Brain pericyte (primary cell): ENCODE measurements at regions not wholly inside any gene's neighbourhood (a gene's known extent, or its start where the extent isn't known, plus 50 kb on each side); places are given as distances from the start of the nearest gene placed in this dataset.
"Not testable (repeated sequence)": the region's sequence is repeated elsewhere in the genome, so short reads cannot be mapped to it uniquely, and the experiment has no call there.

Experiments used
- DNase-seq: peaks from one replicate; pipeline ENCODE4 v3.0.0-alpha.2; 2012; ENCODE audit warnings: low read depth, low spot score

DNA sequence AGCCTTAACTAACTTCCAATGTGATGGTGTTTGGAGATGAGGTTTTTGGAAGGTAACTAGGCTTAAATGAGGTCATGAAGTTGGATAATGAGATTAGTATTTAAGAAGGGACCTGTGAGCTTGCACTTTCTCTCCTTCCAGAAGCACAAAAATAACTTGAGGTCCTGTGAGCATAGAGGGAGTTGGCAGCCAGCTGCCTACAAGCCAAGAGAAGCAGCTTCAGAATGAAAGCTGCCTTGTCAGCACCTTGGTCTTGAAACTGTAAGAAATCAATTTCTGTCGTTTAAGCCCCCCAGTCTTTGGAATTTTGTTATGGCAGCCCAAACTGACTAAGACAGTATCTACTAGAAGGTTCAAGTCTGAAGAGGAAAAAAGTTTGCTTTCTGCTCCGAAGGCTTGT is 280.2 kb upstream of the GALNTL6 start:
- no peak for DNase-seq

DNA sequence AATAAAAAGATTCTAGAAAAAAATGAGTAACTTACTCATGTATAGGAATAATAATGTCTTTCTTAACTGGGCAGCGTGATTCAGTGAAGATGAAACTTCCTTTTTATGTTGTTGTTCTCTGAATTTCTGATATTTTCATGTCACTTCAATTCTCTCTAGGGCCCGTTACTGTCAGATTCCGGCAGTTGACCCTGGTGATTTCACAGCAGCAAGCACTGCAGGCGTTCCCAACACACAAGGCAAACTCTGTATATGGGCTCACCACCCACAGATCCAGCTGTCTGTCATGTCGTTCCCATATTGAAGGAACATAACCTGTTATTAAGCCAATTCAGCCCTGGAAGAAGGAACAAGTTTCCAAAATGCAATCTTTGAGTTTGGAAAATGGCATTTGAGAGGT is 288.3 kb upstream of the GALNTL6 start:
- DNase-seq: peak; percentile 8

DNA sequence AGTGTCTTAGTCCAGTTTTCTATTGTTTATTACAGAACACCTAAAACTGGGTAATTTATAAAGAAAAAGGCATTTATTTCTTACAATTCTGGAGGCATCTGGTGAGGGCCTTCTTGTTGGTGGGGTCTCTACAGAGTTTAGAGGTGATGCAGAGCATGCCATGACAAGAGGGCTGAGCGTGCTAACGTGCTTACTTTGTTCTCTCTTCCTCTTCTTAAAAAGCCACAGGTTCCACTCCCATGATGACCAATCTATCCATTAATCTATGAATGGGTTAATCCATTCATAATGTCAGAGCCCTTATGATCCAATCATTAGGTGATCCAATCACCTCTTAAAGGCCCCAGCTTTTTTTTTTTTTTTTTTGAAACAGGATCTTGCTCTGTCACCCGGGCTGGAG is 291.5 kb upstream of the GALNTL6 start:
- no peak for DNase-seq

DNA sequence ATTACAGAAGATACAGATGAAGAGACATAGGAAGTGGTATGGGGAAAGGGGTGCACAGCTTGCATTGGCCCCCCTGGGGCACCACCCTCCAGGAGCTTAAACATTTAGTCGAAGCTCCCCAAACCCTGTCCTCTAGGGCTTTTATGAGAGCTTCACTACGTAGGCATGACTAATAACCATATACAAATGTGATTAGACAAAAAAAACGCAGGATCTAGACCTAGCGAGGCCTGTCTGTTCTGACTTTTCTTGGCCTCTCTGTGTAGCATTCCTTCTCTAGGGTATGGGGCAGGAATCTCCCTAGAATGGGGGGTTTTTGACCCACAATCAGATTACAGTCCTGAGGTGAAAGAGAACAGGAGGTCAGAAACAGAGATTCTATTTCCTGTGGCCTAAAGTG is 293.7 kb upstream of the GALNTL6 start:
- no peak for DNase-seq

DNA sequence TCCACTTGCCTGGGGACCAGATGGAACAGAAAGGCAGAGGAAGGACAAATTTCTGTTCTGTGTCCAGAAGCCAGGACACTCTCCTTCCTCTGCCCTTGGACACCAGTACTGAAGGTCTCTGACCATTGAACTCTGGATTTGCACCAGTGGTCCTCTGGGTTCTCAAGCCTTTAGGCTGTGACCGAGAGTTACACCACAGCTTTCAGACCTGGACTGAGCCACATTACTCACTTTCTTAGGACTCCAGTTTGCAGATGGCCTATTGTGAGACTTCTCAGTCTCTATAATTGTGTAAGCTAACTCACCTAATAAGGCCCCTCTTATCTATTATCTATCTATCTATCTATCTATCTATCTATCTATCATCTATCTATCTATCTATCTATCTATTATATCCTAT is 295.3 kb upstream of the GALNTL6 start:
- DNase-seq: no peak

DNA sequence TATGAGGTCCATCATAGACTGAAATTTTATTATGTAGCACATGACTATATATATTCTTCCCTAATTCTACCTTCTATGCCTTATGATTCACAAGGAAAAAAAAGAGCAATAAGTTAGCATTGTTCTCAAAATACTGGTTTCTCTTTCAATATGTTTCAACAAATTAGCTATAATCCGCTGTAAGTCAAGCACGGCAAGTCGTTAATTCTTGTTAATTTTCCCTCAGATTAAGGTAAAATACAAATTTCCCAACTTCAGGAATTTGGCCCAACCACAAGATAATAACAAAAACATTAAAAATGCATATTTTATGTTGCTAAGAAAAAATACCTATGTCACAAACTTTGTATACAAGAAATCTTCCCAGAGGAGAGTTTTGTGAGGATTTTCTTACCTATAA is 296.5 kb upstream of the GALNTL6 start:
- no peak for DNase-seq

DNA sequence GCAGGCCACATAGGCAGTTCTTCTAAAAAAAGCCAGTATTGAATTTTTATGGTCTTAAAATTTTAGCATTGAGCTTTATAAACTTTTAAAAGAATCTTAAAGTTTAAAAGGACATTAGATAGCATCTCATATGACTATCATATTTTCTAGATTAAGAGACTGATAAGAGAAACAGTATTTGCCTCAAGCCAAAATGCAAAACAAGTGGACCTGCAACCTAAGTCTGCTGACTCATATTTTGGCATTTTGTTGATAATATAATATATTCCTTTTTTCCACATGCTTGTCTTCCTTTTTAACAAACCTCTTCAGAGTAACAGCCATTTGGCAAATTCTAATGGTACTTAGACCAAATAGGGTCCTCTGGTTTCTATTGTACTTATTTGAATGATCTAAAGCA is 328.5 kb upstream of the GALNTL6 start:
- DNase-seq: no peak

DNA sequence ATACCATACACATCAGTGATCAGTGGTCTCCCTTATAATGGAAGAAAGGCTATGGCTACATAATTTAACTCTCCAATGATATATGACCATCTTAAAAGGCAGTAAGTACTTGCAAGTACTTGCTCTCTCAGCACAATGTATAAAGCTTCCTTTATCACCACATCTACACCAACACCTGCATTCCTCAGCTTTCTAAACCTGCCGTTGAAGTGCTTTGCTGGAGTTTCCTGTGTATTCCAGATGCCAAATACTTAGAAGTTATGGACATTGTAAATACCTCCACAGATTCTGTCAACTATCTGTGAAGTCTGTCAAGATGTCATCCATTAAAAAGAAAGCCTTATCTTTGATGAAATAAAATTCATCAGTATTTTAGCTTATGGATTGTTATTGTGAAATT is 335.0 kb upstream of the GALNTL6 start:
- no peak for DNase-seq

DNA sequence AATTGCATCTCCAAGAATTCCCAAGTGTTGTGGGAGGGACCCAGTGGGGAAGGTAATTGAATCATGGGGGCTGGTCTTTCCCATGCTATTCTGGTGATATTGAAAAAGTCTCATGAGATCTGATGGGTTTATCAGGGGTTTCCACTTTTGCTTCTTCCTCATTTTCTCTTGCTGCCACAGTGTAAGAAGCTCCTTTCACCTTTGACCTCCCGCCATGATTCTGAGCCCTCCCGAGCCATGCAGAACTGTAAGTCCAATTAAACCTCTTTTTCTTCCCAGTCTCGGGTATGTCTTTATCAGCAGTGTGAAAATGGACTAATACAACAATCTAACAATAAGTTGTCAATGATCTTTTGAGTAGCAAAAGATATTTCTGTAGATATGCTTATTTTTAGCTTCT is 338.1 kb upstream of the GALNTL6 start:
- not testable (repeated sequence) for DNase-seq

DNA sequence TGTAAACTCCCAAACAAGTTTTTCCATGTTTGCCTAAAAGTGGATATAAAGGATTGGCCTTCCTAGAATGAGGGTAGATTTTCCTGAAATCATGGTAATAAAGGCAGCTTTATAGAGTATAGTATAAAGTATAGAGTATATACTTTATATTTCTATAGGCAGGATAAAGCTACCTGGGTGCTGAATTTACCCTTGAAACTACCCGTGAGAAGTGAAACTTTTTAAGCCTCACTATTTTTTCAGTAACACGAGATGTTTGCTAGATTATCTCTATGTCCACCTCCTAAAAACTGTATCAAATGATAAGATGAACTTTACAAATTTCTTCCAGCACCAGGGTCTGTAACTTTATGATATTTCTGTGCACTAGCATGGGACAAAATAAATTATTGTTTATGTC is 340.0 kb upstream of the GALNTL6 start:
- DNase-seq: no peak

DNA sequence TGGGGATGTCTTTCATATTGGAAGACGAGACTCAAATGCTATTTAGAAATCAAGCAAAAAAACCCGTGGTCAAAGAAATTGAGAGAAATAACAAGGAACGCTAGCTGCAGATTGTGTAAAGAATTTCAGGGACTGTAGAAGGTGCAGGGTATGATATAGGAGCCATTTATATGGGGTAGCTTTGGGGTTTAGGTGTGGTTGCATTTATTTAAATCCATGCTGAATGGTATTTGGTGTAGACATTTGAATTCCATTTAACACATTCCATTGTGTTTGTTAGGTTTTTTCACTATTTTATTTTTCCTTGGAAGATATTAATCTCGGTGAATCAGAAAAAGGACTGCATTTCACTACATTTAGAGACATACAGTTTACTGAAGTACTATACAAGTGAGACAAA is 341.0 kb upstream of the GALNTL6 start:
- no peak for DNase-seq

DNA sequence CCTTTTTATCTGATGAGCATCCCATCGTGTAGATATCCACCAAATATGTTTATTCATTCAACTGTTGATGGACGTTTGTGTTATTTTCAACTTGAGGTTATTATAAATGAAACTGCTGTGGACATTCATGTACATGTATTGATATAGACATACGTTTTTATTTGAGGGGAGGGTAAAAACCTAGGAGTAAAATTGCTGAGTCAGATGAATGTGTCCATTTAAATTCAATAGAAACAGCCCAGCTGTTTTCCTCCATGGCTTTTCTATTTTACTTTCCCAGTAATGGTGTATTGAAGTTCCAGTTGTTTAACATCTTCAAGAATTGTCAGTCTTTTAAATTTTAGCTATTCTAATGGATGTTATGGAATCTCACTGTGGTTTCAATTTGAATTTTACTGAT is 348.7 kb upstream of the GALNTL6 start:
- DNase-seq: no peak

DNA sequence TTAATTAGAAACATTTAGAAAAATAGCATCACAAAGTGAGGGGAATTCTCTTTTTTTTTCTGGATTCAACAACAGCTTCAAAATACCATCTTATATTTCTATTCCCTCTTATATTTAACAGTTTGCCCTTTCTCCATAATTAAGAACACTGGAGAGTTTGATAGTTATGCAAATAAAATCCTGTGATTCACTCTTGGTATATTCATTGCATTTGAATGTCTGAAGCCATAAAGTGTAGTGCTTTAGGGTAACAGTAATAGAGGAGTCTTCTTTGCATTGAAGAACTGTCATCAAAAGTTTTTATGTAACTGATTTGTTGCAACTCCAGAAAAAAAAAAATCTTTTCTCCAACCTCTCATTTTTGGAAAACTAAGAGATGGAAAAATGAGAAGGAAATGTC is 352.0 kb upstream of the GALNTL6 start:
- no peak for DNase-seq

DNA sequence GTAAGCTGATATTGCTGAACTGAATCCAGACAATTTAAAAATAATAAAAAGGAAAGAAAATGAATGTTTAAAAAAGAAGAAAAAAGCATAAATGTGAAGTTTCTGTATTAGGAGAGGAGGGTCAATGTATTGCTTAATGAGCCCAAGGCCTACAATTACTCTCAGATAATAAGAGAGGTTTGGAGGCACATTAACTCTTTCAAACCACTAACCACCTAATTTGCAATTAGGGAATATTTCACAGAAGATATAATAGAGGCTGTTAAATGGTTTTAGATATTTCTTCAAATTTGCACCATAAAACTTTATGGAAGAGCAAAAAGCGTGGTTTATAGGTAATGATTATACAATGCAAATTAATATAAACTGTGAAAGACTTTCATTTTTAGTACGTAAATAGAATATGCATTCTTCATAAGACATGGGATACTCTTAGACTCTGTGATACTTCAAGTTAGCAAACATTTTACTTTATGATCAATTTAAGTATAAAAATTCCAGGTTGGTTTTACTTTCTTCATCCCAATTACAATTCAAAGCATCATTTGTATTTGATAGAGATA is 364.2 kb upstream of the GALNTL6 start:
- DNase-seq: no peak

DNA sequence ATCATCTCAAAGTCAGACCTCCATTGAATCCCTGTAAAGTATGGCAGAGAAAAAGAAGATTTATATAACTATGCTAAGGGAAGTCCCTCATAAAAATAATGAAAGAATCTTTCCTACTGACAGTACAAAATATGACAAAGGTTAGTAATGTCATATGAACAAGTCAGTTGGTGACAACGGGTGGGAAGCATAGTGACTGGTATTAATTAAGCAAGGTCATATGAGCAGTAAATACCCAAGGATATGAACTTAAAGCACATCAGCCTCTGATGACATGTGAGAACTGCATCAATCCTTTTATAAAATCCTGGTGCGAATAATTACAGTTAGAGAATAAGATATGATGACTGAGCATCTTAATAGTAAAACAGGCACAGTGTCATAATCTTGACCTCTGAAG is 364.8 kb upstream of the GALNTL6 start:
- no peak for DNase-seq

DNA sequence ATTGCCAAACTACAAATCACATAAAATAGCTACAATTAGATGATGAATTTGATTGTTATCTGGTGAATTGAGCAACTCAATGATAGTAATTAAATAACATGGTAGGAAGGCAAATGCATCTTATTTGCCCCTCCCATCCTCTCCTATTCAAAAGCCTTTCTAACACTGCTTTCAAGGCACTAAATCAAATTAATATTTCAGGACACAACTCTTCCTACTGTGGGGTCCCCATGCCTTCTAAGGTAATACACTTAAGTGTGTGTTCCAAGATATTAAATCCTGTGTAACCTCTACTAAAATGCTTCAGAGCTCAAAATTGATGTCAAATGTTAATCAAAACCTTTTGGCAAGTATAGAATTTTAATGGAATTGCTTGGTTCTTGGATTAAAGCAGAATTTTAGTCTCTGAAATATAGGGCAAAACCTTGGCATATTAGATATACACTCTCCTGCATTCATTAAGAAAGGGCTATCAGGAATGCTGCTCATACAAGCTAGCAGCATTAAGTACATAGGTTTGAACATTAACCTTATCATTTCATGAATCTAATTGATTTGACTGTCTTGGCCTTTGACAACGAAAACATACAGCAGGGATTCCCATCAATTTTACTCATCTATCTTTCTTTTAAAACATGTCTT is 371.8 kb upstream of the GALNTL6 start:
- no peak for DNase-seq

DNA sequence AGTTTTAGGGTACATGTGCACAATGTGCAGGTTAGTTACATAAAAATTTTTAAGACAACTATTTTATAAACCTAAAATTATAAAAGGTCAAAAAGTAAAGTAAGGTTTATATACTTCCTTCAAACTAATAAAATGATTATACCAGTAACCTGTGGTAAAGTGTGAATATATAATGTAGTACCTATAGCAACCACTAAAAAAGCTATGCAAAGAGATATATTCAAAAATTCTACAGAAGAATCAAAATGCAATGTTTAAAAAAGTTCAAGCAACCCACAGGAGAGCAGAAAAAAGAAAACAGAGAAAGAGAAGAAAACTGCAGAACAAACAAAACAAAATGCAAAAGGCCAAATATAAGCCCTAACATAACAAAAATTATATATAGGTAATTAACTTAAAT is 379.5 kb upstream of the GALNTL6 start:
- no peak for DNase-seq

DNA sequence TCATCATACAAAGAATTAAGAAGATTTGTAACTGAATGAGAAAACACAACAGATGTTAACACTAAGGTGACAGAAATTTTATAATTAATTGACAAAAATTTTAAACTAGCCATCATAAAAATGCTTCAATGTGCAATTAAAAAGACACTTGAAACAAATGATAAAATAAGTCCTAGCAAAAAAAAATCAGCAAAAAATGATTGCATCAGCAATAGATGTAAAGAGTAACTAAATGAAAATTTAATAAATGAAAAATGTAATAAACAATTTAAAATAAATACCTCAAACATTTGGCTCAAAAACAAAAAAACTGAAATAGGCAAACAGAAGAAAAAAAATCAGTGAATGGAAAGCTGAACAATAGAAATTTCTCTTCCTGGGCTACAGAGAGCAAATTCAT is 380.7 kb upstream of the GALNTL6 start:
- no peak for DNase-seq

DNA sequence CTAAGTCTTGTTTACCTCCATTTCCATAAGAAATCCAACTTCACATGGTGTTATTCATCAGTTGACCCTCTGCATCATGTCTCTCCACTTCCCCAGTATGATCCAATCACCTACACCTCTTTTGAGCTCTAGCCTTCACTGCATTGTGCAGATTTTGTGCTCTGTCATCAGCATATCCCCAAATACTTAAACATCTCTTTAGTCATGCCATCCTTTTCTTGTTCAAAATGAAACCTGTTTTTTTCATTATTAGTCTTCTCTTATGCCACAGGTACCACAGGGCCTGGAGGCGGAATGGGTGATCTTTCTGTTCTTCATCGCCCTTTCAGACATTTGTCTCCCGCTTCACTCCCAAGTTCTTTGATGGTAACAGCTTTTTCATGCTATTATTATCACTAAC is 382.7 kb upstream of the GALNTL6 start:
- DNase-seq: no peak

DNA sequence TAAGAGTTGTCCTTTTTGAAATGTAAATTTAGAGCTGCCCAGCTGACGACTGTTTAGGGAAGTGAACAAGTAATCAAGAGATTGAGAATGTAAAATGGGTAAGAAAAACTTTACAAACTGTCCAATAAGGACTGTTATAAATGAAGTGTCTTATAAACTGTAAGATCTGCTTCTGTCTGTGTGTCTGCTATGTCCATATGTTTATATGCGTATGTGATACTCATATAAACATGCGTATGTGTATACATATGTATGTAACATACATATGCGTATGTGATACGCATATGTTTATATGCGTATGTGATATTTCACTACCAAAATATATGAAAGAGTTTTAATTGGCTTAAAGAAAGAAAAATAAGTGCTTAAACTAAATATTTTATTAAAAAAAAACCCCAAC is 416.0 kb upstream of the GALNTL6 start:
- no peak for DNase-seq

DNA sequence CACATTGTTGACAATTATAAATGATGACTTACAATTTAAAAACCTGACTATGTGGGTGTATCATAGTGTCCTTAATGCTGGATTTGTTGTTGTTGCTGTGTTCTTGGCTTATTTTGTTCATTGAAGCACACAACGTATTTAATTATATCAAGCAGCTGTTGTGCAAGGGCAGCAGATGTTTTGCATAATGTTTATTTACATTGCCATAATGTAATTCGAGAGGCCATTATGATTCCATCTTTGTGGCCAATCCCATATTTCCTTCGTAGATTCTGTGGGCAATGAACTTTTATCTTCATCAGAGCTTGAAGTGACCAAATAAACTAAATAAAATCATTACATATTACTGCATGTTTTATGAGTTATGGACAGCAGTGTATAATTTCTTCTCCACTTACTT is 422.6 kb upstream of the GALNTL6 start:
- DNase-seq: no peak

DNA sequence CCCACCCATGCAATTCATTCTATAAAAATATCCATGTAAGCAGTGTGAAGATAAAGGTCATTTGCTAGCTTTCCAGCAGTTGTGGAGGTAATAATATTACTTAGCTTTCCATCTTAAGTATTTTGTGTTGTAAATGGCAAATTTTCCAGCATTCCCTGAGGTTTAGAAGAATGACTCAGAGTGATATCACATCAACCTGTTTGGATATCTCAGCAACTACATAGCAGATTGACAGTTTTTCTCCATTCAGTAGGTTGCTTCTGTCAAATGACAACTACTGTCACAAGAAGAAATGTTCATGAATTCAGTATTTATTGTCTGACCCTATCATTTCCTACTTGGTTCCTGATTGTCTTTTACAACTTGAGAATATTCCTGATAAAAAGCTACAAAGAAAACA is 434.9 kb upstream of the GALNTL6 start:
- DNase-seq: no peak

DNA sequence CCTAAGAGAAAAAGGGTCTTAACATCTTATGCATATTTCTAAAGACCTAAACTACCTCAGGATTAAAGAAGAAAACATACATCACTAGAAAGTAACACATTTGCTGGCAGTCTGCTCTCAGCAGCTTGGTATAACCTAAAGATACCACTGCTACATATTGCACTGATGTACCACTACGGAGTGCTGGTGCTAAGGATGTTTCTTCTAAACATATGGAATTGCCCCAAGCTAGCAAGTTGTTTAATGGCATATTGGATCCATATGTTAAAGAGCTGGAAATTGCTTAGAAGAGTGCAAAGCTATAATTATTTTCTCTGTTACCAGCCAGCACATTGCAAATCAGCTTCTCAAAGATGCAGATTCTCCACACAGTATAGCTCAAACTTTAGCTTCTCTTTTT is 436.5 kb upstream of the GALNTL6 start:
- no peak for DNase-seq

DNA sequence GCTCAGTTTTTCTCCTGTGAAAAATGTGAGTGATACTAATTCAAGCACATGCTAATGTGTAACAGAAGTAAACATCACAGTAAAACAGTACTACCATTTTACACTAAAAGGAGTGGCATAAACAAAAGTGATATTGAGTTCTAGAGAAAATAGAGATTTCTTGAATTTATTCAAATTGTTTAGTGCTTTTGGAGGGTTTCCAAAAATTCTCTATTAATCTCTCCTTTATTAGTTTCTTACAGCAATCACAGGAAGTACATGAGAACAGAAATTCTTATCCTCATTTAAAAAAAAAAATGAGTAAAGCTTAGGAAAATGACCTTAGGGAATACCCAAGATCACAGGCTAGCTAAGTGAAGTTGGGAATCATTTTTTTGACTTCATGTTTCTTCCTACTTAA is 459.7 kb upstream of the GALNTL6 start:
- no peak for DNase-seq
